GM15510 (cell line): ENCODE measurements at regions not wholly inside any gene's neighbourhood (a gene's known extent, or its start where the extent isn't known, plus 50 kb on each side); places are given as distances from the start of the nearest gene placed in this dataset.

Source experiments
- POLR2A ChIP-seq: IDR thresholded peaks from 3 replicates; pipeline ENCODE4 v1.6.1; 2011; ENCODE audit warnings: borderline replicate concordance; ENCODE audit not compliant: insufficient read length; ENCODE audit errors: extremely low read depth

DNA sequence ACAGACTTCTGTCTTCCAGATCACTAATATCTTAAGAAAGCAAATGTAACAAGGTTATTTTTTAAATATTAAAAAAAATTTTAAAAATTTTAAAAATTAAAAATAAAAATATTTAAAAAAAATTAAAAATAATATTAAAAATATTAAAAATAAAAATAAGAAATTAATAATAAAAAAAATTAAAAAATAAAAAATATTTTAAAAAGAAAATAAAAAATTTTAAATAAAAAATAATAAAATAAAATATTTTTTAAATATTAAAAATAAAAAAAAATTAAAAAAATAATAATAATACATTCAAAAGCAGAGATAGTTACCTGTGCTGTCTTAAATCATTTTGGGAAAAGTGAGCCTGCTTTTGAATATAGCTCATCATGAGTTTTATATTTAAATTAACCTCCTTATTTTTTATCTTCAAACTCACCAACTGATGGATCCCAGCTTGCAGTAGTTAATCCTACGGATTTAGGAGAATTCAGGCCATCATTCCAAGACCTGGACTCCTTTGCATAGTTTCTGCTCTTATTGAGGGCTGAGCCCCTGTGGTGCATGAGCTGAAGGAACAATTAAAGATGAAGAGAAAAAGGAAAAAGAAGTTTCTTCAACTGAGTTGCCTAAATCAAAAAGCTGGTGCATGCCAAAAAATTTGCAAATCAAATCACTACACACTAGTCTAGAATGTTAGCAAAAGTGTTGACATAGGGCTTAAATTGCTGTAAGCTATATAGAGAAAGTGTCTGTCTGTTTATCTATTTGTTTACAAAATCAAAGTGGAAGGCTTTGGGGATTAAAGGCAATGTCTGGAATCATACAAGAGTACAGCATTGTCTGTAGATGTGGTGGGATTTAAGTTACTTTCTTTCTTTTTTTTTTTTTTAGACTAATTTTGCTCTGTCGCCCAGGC is 50.5 kb upstream of the ZNF438 start:
- no peak for TF ChIP-seq POLR2A

DNA sequence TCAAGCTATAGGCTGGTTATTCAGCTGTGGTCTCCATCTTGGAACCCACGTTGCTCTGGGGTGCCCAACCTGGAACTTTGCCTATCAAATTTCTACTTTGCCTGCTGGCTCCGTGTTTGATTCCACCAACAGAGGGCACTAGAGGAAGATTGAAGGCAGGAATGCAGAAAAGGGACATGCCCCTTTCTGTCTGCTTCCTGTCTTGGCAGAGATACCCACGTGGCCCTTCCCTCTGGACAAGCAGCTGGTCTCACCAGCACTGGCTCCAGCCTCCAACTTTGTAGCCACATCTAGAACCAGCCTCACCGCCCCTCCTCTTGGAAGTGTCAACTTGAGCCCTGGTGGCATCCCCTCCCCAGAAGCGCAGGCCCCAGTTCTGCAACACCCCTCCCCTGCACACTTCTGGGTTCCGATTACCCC is 52.1 kb upstream of the ZNF438 start:
- no peak for TF ChIP-seq POLR2A

DNA sequence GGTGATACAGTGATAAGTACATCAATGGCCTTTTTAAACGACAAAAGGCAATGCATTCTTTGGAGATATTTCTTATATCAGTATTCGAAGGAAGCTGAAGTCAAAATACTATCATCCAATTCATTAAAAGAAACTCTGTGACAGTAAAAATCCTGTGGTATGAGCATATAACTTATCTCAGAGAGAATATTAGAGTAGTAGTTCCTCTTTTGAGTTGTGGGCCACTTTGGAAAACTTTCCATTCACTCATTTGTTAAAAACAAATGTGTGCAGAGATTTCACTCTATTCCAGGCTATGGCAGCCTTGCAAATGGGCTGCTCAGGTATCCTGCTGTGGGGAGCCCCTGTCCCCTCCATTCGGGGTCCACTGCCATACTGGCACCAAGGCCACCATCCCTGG is 55.3 kb upstream of the ZNF438 start:
- no peak for TF ChIP-seq POLR2A

DNA sequence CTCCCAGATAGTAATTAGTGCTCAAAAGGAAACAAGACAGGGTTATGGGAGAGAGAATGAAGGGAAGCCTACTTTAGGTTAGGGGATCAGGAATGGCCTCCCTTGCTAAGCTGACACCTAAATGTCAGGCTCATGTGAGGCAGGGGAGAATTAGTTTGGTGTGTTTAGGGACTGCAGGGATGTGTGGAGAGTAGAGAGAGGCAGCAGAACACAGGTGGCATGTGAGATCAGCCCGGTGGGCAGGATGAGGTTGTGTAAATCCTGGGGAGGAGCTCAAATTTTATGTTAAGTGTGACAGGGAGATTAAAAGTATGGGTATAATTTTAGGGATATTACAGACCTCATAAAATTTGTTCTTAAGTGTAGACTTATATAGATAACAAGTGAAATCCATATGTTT is 56.2 kb upstream of the ZNF438 start:
- no peak for TF ChIP-seq POLR2A

DNA sequence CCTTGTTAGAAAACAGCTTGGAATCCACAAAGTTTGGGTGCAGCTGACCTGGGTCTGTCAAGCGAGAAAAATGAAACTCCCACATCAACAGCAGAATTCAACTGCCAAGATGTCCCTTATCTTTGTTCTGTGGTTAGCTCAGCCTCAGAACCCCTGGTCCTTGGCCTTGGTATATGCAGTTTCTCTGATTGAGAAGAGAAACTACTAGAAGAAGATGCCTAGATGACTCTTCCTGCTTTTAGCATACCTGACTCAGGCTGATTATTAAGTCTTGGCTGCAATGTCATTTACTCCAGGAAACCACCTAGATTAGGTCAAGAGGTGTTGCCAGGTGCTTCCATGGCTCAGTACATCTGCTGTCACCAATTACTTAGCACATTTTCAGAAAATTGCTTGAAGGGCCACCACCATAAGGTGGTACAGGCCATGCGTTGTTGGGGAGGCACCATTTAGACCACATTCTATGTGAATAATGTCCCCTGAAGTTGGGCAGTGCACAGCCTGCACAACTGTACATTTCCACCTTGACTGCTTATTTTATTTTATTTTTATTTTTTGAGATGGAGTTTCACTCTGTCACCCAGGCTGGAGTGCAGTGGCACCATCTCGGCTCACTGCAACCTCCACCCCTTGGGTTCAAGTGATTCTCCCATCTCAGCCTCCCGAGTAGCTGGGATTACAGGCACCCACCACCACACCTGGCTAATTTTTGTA is 59.4 kb upstream of the ZNF438 start:
- TF ChIP-seq POLR2A: no peak

DNA sequence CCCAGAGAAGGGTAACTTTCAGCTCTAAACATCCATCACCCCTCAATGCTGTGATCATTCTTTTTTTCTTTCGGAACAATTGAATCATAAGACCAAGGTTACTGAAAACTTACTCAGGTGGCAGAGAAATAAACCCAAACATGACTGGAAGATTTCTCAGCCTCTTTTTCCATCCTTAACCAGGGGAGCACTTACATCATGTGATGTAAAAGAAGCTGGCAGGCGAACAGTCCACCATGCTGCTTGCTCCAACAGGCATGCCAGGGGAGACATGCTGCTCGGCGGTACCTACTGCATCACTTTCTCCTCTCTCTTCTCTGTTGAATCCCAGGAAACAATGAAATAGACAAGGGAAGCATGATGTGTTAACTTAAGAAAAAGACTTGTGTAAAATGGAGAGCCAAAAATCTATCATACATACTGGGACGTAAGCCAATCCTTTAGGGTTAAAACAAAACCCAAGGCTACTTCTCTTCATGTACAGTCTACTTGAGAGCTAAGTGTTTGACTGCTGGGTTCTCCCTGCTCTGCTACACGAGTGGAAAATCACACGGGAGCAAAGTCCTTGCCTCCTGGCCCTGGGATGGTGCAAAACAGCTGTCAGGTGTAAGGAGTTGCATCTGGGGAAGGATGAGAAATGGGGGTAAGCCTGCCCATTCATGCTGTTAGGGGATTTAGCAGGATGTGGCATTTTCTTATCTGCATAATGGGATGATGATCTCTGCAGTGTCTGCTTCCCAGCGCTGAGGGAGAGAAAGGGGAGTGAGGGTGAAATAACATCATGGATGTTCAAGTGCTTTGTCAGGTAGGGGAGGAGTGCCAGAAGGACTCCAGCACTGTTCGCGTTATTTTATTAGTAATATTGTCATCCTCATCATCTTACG is 64.3 kb upstream of the ZNF438 start:
- no peak for TF ChIP-seq POLR2A

DNA sequence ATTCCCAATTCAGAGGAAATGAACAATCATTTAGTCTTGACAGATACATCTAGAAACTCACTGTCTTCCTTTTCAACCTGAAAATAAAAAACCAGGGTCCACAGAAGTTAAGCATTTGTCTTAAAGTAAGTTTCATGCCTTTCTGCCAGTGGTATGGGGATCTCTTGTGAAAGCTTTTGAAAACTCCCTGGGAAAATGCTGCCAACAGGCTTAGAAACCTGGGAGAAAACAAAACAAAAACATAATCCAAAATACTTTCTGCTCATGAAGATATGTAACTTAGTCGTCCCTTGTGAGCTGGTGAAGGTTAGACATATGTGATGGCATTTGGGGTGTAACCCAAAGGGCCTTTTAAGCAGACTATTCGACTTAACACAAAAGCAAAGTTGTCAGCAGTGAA is 66.4 kb upstream of the ZNF438 start:
- no peak for TF ChIP-seq POLR2A

DNA sequence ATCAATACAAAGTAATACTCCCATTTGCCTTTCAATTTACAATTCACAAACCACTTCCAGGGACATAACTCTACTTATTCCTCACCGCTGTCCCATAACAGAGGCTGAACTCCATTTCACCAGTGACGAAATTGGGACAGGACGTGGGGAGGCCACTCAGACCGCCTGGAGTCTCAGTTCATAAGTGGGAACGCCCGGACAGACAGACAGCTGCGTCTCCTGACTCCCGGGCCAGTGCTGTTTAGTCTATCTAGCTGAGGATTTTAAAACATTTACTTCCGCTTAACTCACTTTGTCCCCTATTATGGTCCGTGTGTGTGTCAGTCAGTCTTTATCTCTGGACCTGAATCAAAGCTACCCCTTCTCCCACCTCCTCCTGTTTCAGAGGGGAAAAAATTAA is 67.4 kb upstream of the ZNF438 start:
- no peak for TF ChIP-seq POLR2A

DNA sequence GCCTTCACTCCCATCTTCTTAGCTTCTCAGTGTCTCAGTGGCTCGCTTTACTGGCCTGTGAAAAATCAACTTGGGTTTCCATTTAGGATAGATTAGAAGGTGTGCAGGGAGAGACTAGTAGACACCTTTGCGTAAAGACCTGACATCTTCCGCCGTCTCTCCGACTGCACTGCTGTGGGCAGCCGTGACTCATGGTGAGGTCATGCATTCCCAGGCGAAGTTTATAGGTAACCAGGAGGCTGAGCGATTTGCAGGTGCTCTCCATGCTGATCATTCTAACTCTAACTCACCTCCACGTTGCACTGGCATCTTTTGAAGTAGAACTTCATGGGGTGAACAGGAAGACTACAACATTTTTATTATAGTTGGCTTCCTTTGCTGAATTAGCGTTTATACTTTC is 68.0 kb upstream of the ZNF438 start:
- no peak for TF ChIP-seq POLR2A

DNA sequence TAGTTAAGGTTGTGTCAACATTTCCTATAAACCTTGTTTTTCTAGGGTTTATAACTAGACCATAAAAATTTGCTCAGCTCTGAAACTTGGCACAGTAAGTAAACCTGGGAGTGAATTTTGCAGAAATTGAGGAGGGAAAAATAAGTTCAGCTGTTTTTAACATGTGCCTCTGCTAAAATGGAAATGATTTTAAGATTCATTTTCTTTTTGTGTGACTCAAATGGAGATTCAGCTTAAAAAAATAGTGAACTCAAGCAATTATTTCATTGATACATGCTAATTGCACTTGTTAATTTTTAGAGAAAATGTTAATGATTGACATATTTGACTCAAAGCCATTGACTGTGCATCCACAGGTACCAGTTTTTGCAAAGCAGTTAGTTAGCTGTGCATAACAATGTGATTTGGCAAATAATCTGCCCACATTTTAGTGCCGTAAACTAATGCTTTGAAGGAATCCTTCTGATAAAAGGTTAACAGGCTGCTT is 68.5 kb upstream of the ZNF438 start:
- TF ChIP-seq POLR2A: no peak

DNA sequence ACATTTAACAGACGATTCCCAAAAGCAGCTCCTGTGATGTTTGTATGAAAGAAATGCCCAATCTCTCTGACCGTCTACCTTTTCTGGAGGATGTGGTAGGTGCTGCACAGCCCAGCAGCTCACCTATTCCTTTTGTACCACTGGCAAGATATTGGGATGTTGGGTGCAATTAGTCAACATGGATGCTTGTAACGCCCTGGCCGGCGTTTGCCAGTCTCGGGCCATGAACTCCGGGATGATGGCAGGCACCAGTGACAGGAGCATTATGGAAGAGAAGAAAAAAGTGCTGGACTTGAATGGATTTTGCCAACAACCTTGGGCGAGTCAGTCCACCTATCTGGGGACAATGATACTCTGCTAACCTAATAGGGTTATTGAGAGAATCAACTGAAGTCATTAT is 69.0 kb upstream of the ZNF438 start:
- no peak for TF ChIP-seq POLR2A

DNA sequence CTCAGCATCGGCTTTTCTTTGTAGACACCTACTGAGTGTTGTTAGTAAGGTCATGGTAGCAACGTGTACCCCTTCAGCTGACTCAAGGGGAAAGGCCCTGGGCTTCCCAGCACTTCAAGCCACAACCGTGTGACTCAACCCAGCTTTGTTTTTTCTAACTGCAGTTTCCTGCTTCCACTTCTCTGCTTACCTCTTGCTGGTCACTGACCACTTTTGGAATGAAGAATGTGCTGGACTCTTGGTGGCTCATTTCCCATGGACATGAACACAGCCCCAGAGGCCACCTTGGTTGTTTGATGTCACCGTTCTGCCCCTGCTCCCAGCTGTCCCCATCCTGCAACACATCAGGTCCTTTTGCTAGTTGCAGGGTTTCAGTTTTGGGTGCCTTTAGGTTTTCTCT is 69.5 kb upstream of the ZNF438 start:
- TF ChIP-seq POLR2A: no peak

DNA sequence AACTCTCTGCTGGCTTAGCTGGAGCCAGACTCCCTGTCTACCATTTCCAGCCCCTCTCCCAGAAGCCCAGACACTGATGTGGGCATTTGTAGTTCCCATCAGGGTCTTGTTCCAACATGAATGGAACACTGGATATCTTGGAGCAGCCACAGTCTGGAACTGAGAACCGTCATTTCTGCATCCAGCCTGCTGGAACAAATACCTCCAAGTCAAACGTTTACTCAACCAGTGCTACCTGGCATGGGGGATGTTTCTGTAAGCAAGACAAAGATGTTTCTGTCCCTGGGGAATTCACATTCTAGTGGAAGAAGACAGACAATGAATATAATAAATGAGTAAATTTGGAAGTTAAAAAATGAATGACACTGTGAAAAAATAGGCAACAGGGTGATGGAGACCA is 70.8 kb upstream of the ZNF438 start:
- TF ChIP-seq POLR2A: no peak

DNA sequence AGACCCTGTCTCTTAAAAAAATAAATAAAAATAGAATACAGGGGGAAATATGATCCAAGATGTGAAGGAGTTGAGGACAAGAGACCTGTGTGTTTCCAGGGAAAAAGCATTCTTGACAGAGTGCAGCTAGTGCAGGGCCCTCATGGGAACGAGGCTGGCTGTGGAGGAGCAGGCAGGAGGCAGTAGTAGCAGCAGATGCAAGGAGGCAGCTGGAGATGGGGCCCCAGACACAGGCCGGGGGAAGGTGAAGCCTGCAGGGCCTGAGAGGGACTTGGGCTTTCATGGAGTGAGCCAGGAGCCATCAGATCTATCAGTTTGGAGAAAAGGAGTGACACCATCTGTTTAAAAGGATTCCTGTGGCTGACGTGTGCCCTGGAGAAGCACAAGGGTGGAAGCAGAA is 71.4 kb upstream of the ZNF438 start:
- TF ChIP-seq POLR2A: no peak

DNA sequence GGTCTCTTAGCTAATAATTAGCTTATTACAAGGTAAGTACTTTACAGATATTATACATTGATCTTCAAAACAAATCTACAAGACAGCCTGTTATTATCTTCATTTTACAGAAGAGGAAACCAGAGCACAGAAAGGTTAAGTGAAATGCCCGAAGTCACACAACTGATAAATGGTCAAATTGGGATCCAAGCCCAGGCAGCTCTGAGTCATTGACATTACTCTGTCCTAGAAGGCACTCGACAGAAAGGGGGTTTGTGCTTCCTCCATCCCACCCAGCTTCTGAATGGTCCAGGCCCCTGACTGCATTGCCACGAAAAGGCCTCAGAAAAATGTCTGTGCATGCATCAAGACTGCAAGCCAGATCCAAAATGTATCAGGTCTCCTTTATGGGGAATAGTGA is 81.3 kb upstream of the ZNF438 start:
- TF ChIP-seq POLR2A: no peak
